ENCODE measurements at regions not wholly inside any gene's neighbourhood (a gene's known extent, or its start where the extent isn't known, plus 50 kb on each side); places are given as distances from the start of the nearest gene placed in this dataset.

DNA sequence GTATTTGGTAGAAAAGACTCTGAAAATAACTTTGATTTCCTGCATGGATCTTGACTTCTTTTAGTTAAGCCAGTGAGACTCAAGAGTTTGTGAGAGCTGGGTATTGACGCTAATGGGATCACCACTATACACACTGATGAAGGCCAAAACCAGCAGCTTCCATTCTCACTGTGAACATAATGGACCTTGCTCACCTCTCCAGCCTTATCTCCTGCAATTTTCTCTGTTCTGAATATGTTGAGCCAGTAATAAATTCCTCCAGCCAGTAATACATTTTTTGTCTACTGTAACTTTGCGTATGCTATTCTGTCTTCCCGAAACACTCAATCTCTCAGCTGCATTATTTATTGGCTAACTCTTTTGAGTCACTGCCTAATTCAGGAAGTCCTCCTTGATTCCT lies 111.6 kb upstream of the PPP2R5A start:
- no peak for TF ChIP-seq POLR2A (IDR thresholded peaks at IDR 0.05)
- no peak for TF ChIP-seq CTCF (IDR thresholded peaks at IDR 0.05)
